VCaP (cell line): ENCODE measurements at regions not wholly inside any gene's neighbourhood (a gene's known extent, or its start where the extent isn't known, plus 50 kb on each side); places are given as distances from the start of the nearest gene placed in this dataset.

ENCODE experiments used
- H3K27ac ChIP-seq: fragments of 450-650 bp; 2 replicates; pipeline ENCODE4 v1.5.1; 2017
- TF ChIP-seq, protein P1 (sequence below): fragments of 450-650 bp; conservative IDR thresholded peaks from 2 replicates; pipeline ENCODE4 v1.5.1; 2017; ENCODE audit warnings: mild to moderate bottlenecking, moderate library complexity

GRCh38 chr2:10980886-10981425, 69.2 kb downstream of the KCNF1 start:
- no peak overlapping the region for H3K27ac ChIP-seq
- TF ChIP-seq, protein P1, sequence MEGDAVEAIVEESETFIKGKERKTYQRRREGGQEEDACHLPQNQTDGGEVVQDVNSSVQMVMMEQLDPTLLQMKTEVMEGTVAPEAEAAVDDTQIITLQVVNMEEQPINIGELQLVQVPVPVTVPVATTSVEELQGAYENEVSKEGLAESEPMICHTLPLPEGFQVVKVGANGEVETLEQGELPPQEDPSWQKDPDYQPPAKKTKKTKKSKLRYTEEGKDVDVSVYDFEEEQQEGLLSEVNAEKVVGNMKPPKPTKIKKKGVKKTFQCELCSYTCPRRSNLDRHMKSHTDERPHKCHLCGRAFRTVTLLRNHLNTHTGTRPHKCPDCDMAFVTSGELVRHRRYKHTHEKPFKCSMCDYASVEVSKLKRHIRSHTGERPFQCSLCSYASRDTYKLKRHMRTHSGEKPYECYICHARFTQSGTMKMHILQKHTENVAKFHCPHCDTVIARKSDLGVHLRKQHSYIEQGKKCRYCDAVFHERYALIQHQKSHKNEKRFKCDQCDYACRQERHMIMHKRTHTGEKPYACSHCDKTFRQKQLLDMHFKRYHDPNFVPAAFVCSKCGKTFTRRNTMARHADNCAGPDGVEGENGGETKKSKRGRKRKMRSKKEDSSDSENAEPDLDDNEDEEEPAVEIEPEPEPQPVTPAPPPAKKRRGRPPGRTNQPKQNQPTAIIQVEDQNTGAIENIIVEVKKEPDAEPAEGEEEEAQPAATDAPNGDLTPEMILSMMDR, result no peak

DNA sequence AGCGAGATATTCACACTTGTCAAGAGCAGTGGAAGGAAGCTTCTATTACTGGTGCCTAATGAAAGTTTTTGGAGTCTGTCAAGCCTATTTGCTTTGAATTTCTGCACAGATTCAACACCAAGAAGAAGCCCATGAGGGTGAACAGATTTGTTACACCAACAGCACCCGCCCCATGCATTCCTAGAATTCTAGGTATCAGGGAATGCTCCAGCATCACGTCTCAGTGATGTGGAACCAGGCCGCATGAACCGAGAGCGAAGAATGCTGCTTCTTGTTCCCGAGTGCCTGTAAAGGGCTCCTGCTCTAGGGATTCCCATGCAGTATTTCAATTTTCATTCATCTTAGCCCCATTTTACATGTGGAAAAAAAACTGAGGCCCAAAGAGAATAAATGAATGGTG, 69.7 kb downstream of the KCNF1 start:
- no peak overlapping the region for H3K27ac ChIP-seq
- TF ChIP-seq, protein P1, result no peak

- TF ChIP-seq, protein P1, result no peak
Observed at GRCh38 chr2:10981941-10982431, 70.3 kb downstream of the KCNF1 start.

DNA sequence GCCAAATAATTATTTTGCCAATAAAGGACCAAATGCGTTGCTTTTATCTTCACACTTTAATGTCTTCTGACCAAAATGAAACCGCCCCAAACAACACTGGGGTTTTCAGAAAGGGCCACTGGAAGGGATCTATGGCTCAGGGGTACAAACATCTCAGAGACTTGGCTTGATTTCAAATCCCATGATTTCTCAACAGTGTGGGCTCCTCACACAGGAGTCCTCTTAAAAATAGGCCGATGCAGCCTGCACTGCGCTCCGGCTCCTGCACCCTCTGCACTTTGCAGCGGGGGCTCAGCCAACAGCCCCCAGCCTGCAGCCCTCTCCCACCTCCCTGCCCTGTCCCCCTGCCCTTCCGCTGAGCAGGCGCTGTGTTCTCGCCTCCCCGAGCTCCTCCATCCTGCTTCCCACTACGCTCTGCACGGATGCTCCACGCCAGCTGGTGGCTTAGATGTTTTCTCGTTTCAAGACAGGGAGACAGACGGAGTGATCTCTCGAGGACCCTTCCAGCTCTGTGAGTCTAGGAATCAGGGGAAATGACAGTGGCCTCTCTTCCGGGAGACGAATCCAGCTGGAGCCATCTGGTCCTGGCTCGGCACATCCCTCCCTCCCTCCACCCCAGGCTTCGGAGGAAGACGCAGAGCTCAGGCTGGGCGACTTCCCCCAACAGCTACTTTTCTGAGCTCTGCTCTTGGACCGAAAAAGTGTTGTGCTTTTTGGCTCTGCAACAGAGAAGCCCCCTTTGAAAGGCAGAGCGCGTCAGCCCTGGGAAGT, 71.4 kb downstream of the KCNF1 start:
- TF ChIP-seq, protein P1, result no peak

More at GRCh38 chr2:10981941-10982431, 70.3 kb downstream of the KCNF1 start:
- no peak overlapping the region for H3K27ac ChIP-seq

DNA sequence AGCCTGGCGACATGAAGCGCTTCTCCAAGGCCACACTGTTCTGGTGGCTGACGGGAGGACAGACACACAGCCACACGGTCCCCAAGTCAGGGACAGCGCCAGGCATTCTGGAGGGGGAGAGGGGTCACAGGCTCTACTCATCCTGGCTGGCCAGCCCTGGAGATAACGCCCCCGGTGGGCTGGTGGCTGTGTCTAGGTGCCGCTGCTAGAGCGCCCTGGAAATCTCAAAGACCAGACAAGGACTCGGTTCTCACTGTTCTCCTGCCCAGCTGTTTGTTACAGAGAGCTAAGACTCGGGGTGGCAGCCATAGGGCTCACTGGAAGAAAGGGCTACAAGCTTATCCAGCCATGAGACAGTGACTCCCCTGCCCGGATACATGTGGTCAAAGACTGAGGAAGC, 72.0 kb downstream of the KCNF1 start:
- TF ChIP-seq, protein P1, result no peak

More for the DNA sequence above, 71.4 kb downstream of the KCNF1 start:
- no peak overlapping the region for H3K27ac ChIP-seq

GRCh38 chr2:10984418-10985135, 72.8 kb downstream of the KCNF1 start:
- TF ChIP-seq, protein P1, result no peak
- H3K27ac ChIP-seq, result no peak overlapping the region

More for the DNA sequence above, 72.0 kb downstream of the KCNF1 start:
- no peak overlapping the region for H3K27ac ChIP-seq

- H3K27ac ChIP-seq, result no peak overlapping the region
- TF ChIP-seq, protein P1, result no peak
Observed at GRCh38 chr2:10985260-10985659, 73.5 kb downstream of the KCNF1 start.
